Heart right ventricle (tissue), 16 donors: ENCODE measurements at regions not wholly inside any gene's neighbourhood (a gene's known extent, or its start where the extent isn't known, plus 50 kb on each side); places are given as distances from the start of the nearest gene placed in this dataset.

Experiments used
- ATAC-seq, 8 donors: fragments of 200-7000 bp; cut with Tn5 transposase; one replicate each; pipeline ENCODE4 v1.9.1; 2020; ENCODE audit warnings: mild to moderate bottlenecking in 8 of 8, moderate library complexity in 8 of 8, moderate number of reproducible peaks in 1 of 8
- DNase-seq, 2 donors: peaks; one replicate each; pipeline ENCODE4 v3.0.0-alpha.2; 2020
- H3K27ac ChIP-seq, 10 donors: fragments of 200-600 bp; sonication (generic) in 2 of 10; one replicate each; pipeline versions ENCODE4 v1.5.0 to v1.8.0; 2020 to 2022; ENCODE audit warnings: mild to moderate bottlenecking in 3 of 10
- H3K27me3 ChIP-seq, 7 donors: fragments of 200-600 bp; one replicate each; pipeline ENCODE4 v1.8.0; 2021 to 2022; ENCODE audit warnings: mild to moderate bottlenecking in 2 of 7
- H3K36me3 ChIP-seq, 9 donors: fragments of 200-600 bp; sonication (generic) in 1 of 9; one replicate each; pipeline versions ENCODE4 v1.5.0 to v1.8.0; 2020 to 2022; ENCODE audit warnings: mild to moderate bottlenecking in 2 of 9
- H3K4me1 ChIP-seq, 9 donors: fragments of 200-600 bp; sonication (generic) in 1 of 9; one replicate each; pipeline versions ENCODE4 v1.5.0 to v1.8.0; 2020 to 2022; ENCODE audit warnings: mild to moderate bottlenecking in 4 of 9
- H3K4me3 ChIP-seq, 10 donors: fragments of 200-600 bp; sonication (generic) in 2 of 10; one replicate each; pipeline versions ENCODE4 v1.5.0 to v1.8.0; 2020 to 2022; ENCODE audit warnings: mild to moderate bottlenecking in 7 of 10, moderate library complexity in 2 of 10
- H3K9me3 ChIP-seq, 11 donors: fragments of 200-600 bp in 10 of 11; sonication (generic) in 2 of 11; one replicate each; pipeline versions ENCODE4 v1.5.0 to v1.8.0; 2013 to 2022; ENCODE audit warnings: mild to moderate bottlenecking in 2 of 11, control low read depth in 1 of 11, moderate library complexity in 1 of 11
- WGBS, 2 donors: extraction: QIAGEN DNeasy Blood & Tissue Kit; methylation state at CpG; one replicate each; pipeline ENCODE4 v1.1.7; 2013; ENCODE audit warnings: inconsistent platforms in 1 of 2; 5-methylcytosine and 5-hydroxymethylcytosine counted together
- intact Hi-C, 10 donors: fragments of 100-400 bp; cut with DNase I; formaldehyde crosslinking; loops; one replicate each; pipeline versions ENCODE4 v1.11.1 to v1.14.2; 2022
- TF ChIP-seq, protein P1 (sequence below), 9 donors: fragments of 200-600 bp; sonication (generic) in 2 of 9; IDR thresholded peaks; one replicate each; pipeline versions ENCODE4 v1.5.0 to v1.8.0; 2021 to 2022; ENCODE audit warnings: antibody characterized with exemption in 9 of 9, mild to moderate bottlenecking in 5 of 9, moderate library complexity in 1 of 9
- donor health status: Arrhythmogenic right ventricular cardiomyopathy.
- donor health status: ischemic (EF 13 %, LVEDD 7.1; RV severe dilation, severe dysfunction).
- donor health status: healthy with polysubstance abuse.
- donor health status: DM: no; HTN: yes; CAD: no.
- donor health status: DM: no; HTN: no; CAD: no.
- donor health status: ischemic (EF 25% LVEDD 6.9; RV normal size, moderate dysfunction).
- donor health status: ischemic (EF 25% LVEDD 5.7; RV mildly dilated, moderate dysfunction).
- donor health status: healthy.
- donor health status: DM: yes; HTN: yes; CAD: no.
- donor health status: Ischemic cardiomyopathy.
- donor health status: ischemic (EF 35%, LVEDD 5.7; RV mildly dilated, moderate dysfunction).
- donor health status: nonischemic (EF 11% LVEDD 7.7; RV severe dilation, severe dysfunction).
- donor health status: DM: yes; HTN: yes; CAD: no.
- donor health status: PGD.
- donor health status: ischemic (EF 29% LVEDD 5.4; RV normal size, mild dysfunction).
- donor health status: nonischemic (EF 23%, LVEDD 6.1; RV moderate dilation, normal function).

DNA sequence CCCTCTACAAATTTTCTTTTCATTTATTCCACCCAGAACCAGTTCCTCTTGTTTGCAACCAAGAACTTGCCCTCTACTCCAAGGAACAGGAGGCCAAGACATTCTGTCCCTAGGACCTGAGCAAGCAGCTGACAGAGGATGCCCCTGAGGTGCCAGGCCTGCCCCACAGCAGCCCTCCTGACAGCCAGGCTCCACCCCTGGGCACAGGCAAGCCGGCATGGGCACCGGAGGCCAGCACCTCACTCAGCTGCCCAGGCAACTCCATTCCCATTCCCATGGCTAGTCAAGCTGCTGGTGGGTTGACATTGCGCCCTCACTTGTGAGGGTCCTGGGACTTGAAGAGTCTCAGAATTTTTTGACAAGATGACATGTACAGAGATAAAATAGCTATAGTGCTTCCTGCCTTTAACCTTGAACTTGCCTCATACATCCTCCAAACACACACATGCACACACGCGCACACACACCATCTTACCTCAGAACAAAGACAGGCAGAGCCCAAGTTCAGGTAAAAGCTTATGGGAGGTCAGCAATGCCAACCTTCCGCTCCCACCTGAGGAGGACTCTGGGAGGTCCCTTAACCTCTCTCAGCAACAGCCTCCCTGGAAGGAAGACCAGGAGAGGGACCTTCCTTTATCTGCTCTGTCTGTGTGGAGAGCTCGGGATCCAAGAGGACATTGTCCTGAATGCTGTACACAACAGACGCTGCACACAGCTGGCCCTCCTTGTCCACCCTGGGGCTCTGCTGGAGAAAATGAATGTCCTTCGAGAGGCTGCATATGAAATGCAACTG, 620.9 kb upstream of the CADM1 start:
- Histone ChIP-seq H3K27ac (no peak overlapping the region), H3K27me3 (peaks cover 0 to 6% (median 0%) of the 10 kb centered on the region in 7 donors), H3K9me3 (no peaks in the 10 kb centered on the region), H3K4me3 (no peak overlapping the region), H3K4me1 (no peaks in the 10 kb centered on the region), H3K36me3 (no peaks in the 10 kb centered on the region)
- intact Hi-C loops, result no loop called here
- WGBS, 2 donors, result 87 to 90% methylated on average over 9 of the region's 9 CpGs
- ATAC-seq (no peak), DNase-seq (no peak)
- TF ChIP-seq, protein P1, sequence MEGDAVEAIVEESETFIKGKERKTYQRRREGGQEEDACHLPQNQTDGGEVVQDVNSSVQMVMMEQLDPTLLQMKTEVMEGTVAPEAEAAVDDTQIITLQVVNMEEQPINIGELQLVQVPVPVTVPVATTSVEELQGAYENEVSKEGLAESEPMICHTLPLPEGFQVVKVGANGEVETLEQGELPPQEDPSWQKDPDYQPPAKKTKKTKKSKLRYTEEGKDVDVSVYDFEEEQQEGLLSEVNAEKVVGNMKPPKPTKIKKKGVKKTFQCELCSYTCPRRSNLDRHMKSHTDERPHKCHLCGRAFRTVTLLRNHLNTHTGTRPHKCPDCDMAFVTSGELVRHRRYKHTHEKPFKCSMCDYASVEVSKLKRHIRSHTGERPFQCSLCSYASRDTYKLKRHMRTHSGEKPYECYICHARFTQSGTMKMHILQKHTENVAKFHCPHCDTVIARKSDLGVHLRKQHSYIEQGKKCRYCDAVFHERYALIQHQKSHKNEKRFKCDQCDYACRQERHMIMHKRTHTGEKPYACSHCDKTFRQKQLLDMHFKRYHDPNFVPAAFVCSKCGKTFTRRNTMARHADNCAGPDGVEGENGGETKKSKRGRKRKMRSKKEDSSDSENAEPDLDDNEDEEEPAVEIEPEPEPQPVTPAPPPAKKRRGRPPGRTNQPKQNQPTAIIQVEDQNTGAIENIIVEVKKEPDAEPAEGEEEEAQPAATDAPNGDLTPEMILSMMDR (IDR thresholded peaks at IDR 0.05), result no peak

DNA sequence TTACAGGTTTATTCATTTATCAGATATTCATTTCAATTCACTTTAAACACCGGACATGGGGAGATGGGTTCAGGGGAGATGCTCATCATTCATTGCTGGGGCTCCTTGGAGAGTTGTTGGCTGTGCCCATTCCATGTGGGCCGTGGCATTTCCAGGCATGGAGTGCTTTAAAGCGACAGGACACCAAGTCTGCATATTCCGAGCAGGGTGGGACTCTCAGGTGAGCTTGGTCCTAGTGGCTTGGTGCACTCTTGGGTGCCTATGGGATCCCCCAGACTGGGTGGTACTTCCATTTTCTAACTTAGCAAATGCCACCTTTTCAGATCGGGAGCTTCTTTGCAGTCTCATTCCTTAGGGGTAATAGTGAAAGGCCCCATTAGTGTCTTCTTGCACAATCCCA, 619.5 kb upstream of the CADM1 start:
- H3K27me3 ChIP-seq, result peaks cover 0 to 6% (median 0%) of the 10 kb centered on the region in 7 donors
- H3K36me3 ChIP-seq, result no peaks in the 10 kb centered on the region
- intact Hi-C loops, result no loop called here
- DNase-seq, result no peak
- no peak for ATAC-seq
- no peaks in the 10 kb centered on the region for H3K4me1 ChIP-seq
- H3K4me3 ChIP-seq, result no peak overlapping the region
- no peaks in the 10 kb centered on the region for H3K9me3 ChIP-seq
- TF ChIP-seq, protein P1 (IDR thresholded peaks at IDR 0.05), result no peak
- H3K27ac ChIP-seq, result no peak overlapping the region
- WGBS, 2 donors, result 93 to 95% methylated on average over 5 of the region's 5 CpGs

DNA sequence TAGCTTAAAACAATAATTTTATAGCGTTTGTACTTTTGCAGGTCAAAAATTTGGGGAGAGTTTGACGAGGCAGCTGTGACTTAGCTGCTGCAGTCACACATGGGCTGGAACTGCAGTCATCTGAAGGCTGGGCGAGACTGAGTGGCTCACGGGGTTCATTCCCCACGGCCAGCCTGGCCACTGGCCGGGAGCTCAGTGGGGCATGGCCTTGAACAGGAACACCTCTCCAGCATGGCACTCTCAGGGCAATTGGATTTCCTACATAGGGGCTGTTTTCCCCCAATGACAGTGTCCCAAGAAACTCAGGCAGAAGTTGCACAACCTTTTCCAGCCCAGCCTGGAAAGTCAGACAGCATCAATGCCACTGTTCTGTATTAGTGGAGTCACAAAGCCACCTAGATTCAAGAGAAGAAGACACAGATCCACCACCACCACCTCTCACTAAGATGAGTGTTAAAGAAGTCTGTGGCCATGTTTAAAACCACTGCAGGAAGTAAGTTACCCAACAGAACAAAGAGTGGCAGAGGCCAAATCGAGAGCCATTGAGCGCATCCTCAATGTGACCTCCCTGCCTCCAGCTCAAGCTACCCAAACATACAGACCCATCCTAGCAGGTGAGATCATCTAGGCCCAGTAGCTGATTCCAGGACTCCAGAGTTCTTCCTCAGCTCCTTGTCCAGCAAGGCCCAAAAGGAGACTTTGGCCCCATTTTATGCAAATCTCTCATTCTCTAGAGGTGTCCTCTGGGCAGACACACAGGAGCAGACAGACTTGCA, 618.7 kb upstream of the CADM1 start:
- intact Hi-C loops, result no loop called here
- DNase-seq (no peak), ATAC-seq (no peak)
- Histone ChIP-seq H3K4me1 (no peaks in the 10 kb centered on the region), H3K27ac (no peak overlapping the region), H3K27me3 (peaks cover 0 to 9% (median 0%) of the 10 kb centered on the region in 7 donors), H3K9me3 (no peaks in the 10 kb centered on the region), H3K4me3 (no peak overlapping the region), H3K36me3 (no peaks in the 10 kb centered on the region)
- TF ChIP-seq, protein P1 (IDR thresholded peaks at IDR 0.05), result no peak
- 87 to 93% methylated on average over 8 of the region's 8 CpGs for WGBS, 2 donors

DNA sequence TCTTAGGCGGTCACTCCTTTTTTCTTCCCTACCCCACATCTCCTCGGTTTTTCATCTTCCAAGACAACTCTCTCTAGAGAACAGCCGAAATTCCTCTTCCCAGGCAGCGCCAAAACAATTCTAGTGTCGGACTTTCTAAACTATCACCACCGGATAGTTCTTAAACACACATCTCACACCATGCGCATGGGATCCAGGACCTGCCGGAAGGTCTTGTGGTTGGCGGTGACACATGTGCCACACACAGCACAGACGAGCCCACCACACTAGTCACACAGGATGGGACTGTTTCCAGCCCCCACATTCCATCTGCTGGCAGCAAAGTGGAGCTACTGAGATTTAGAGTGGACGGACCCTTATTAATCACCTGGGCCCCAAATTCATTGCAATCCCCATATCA, 614.9 kb upstream of the CADM1 start:
- H3K36me3 ChIP-seq, result no peaks in the 10 kb centered on the region
- peaks cover 0 to 13% (median 0%) of the 10 kb centered on the region in 7 donors for H3K27me3 ChIP-seq
- H3K9me3 ChIP-seq, result no peaks in the 10 kb centered on the region
- DNase-seq (no peak), ATAC-seq (no peak)
- TF ChIP-seq, protein P1 (IDR thresholded peaks at IDR 0.05), result no peak
- peaks cover 0 to under 1% (median 0%) of the 10 kb centered on the region in 9 donors for H3K4me1 ChIP-seq
- H3K27ac ChIP-seq, result no peak overlapping the region
- 89 to 94% methylated on average over 11 of the region's 11 CpGs for WGBS, 2 donors
- intact Hi-C loops, result no loop called here
- no peak overlapping the region for H3K4me3 ChIP-seq
